H7 (cell line): ENCODE measurements at regions not wholly inside any gene's neighbourhood (a gene's known extent, or its start where the extent isn't known, plus 50 kb on each side); places are given as distances from the start of the nearest gene placed in this dataset.
"Not testable (repeated sequence)": the region's sequence is repeated elsewhere in the genome, so short reads cannot be mapped to it uniquely, and the experiment has no call there.

Source experiments
- DNase-seq: peaks from one replicate; pipeline ENCODE4 v3.0.0; 2012
- H3K27me3 ChIP-seq: 2 replicates; pipeline ENCODE4 v1.6.0; 2011; ENCODE audit warnings: mild to moderate bottlenecking, low read length; ENCODE audit not compliant: control insufficient read depth, insufficient read depth
- H3K36me3 ChIP-seq: replicated peaks from 2 replicates; pipeline ENCODE4 v1.5.1; 2011; ENCODE audit warnings: low read length; ENCODE audit not compliant: control insufficient read depth, insufficient read depth
- H3K4me3 ChIP-seq: 2 replicates; pipeline ENCODE4 v1.5.1; 2011; ENCODE audit warnings: low read depth, mild to moderate bottlenecking, control low read depth, low read length, moderate library complexity; ENCODE audit not compliant: insufficient read depth

DNA sequence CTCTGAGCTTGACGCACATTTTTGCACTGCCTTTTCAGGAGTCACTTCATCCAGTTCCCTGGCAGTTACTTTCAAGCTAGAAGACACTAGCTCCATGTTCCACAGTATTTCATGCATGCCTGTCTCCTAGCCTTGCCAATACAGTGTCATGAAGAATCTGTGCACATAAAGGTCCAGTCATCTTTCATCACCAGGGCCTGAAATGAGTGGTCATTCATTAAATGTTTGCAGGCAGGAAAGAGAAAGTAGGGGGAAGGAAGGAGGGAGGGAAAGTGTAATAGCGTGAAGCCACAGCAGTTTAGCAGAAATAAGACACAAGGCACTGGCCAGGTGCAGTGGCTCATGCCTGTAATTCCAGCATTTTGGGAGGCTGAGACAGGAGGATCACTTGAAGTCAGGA, 92.4 kb upstream of the COPS8 start:
- Histone ChIP-seq H3K4me3 (no peak overlapping the region), H3K36me3 (no peaks in the 10 kb centered on the region), H3K27me3 (no peaks in the 10 kb centered on the region)
- DNase-seq: no peak

DNA sequence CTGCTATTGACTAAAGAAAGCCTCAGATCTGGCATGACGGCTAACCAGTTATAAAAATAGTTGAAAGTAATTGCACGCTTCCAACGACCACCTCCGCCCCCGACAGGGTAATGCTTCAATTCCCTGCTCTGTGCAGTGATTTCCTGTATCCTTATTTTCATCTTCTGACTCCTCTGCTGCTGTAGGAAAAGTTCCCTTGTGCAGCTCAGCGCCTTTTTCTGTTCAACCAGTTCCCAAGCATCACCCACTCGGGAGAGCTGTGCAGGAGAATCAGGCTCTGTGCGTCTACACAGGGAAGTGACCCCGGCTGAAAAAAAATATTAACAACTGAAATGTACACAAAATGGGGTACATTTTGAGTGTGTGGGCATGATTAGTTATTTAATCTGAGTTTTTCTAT, 91.3 kb upstream of the COPS8 start:
- no peak overlapping the region for H3K4me3 ChIP-seq
- H3K27me3 ChIP-seq: no peaks in the 10 kb centered on the region
- no peaks in the 10 kb centered on the region for H3K36me3 ChIP-seq
- DNase-seq: no peak

DNA sequence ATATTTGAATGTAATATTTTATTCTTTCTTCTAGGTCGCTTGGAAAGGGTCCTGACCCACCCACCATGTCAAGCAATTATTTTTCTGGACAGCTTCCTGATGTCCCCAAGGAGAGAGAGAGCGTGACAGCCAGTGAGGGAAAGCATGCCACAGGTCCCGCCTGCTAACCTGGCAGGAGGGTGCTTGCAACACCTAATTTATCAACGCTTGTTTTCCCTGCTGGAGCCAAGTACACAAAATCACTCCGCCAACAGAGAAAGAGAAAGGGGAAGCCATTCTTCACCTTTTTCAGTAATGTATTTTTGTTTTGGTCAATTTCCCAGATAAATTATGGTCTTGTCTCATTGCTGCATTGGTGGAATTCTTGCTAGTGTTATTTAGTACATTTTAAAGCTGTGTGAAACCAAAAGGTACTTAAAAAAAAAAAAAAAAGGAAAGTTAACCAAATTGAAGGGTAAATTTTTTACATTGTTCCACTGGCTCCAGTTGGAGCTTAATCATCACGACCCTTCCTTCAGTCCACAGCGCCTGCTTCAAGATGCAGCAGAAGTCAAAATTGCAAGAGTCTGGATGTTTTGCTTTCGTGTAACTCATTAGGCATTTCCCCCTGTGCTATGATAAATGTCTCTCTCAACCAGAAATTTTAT, 88.5 kb upstream of the COPS8 start:
- Histone ChIP-seq H3K27me3 (no peaks in the 10 kb centered on the region), H3K4me3 (no peak overlapping the region), H3K36me3 (no peaks in the 10 kb centered on the region)
- no peak for DNase-seq

DNA sequence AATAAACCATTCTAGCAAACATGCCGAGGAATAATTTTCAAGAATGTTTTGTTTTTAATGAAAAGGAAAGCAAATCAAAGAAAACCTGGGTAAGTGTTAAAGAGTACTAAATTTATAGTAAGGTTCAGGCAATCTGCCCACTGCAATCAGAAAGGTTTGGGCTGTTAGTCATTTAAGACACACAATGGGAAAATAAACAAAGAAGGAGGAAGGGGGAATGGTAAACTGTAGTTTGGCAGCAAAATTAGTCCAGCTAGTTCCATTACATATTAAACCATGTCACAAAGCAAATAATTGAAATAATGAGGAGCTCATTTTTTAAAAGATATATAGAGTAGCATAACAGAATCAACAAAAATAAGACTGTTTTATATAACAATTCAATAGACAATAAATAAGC, 87.5 kb upstream of the COPS8 start:
- Histone ChIP-seq H3K27me3 (no peaks in the 10 kb centered on the region), H3K36me3 (no peaks in the 10 kb centered on the region), H3K4me3 (no peak overlapping the region)
- DNase-seq: no peak

DNA sequence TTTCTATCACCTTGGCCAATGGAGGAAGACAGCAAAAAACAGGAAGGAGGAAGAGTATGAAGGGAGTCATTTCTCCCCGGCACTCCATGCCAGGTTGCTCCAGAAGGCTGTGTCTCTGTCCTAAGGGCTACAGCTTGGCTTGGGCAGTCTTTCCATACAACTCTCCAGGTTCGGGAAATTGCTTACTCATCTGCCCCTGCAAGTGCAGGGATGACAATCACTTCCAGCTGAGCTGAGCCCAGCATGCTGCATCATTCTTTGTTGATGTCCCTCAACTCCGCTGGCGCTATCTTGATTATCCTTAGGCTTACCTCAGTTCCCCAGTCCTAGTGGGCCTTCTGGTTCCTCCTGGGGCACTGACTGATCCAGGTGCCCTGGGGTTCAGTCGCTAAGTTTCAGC, 86.9 kb upstream of the COPS8 start:
- H3K36me3 ChIP-seq: no peaks in the 10 kb centered on the region
- DNase-seq: peak; percentile 26
- no peak overlapping the region for H3K4me3 ChIP-seq
- H3K27me3 ChIP-seq: no peaks in the 10 kb centered on the region

DNA sequence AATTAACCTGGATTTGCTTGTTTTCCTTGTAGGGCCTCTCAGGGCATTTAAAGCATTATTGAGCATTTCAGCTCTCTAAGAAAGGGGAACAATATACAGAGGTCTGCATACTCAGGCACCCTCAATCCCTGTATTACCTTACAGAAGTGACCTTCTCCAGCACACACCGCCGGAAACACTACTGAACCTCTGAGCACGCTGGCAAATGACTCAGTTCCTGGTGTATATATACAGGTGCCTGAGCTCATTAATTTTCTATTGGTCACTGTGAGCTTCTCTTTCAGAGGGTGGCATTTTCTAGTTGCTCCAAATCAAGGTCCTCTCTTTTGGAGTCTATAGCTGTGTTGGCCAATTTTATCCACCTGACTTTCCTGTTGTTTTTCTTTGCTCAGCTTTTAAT, 85.2 kb upstream of the COPS8 start:
- no peaks in the 10 kb centered on the region for H3K36me3 ChIP-seq
- DNase-seq: no peak
- H3K4me3 ChIP-seq: no peak overlapping the region
- no peaks in the 10 kb centered on the region for H3K27me3 ChIP-seq

DNA sequence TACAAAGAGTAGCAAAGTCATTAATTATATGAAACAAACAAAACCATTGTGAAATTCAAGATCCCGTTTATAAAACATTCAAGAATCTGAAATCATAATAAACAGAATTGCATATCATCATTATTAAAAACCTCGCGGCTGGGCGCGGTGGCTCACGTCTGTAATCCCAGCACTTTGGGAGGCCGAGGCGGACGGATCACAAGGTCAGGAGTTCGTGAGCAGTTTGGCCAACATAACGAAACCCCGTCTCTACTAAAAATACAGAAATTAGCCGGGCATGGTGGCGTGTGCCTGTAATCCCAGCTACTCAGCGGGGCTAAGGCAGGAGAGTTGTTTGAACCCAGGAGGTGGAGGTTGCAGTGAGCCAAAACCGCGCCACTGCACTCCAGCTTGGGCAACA, 80.3 kb upstream of the COPS8 start:
- not testable (repeated sequence) for H3K27me3 ChIP-seq, H3K4me3 ChIP-seq, DNase-seq, H3K36me3 ChIP-seq

DNA sequence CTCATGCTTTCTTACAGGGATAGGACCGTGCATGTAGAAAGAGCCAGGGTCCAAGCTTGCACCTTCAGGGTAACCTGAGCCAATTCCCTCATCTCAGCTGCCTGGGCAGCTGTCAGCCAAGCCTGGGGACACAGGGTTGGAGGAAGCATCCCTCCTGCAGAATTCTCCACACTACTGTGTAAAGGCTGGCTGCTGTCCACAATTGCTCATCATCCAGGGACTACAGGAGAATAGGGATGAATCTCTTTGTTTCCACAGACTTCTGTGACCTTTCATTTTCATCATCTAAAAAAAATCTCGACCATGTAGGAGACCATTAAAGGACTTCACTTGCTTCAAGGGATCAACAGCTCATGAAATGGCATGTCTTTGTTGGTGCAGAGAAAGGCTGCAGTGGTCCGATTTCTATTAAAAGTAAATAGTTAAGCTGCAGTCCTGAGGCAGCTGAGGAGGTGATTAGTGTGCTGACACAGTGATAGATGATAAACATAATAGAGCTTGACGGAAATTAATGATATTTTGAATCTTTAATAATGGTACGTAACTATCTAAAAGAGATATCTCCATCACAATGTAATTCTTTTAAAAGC, 74.4 kb upstream of the COPS8 start:
- no peak for DNase-seq
- H3K4me3 ChIP-seq: no peak overlapping the region
- no peaks in the 10 kb centered on the region for H3K27me3 ChIP-seq
- H3K36me3 ChIP-seq: no peaks in the 10 kb centered on the region

DNA sequence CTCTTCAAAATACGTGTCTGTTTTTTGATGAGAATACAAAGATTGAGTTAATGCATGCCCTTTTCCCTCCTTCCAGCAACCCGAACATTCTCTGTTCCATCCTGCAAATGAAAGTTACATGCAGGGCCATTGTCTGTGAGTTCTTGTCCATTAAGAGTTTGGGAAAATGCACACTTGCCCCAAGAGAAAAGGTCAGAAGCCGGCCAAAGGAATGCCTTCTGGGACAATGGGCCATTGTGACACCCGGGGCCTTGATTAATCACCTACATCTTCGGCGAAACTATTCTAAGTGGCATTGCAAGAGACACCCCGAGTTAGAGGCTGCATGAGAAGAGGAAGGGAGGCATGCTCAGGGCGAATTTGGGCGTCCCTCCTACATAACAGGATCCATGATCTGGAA, 73.7 kb upstream of the COPS8 start:
- DNase-seq: no peak
- Histone ChIP-seq H3K36me3 (no peaks in the 10 kb centered on the region), H3K27me3 (no peaks in the 10 kb centered on the region), H3K4me3 (no peak overlapping the region)

DNA sequence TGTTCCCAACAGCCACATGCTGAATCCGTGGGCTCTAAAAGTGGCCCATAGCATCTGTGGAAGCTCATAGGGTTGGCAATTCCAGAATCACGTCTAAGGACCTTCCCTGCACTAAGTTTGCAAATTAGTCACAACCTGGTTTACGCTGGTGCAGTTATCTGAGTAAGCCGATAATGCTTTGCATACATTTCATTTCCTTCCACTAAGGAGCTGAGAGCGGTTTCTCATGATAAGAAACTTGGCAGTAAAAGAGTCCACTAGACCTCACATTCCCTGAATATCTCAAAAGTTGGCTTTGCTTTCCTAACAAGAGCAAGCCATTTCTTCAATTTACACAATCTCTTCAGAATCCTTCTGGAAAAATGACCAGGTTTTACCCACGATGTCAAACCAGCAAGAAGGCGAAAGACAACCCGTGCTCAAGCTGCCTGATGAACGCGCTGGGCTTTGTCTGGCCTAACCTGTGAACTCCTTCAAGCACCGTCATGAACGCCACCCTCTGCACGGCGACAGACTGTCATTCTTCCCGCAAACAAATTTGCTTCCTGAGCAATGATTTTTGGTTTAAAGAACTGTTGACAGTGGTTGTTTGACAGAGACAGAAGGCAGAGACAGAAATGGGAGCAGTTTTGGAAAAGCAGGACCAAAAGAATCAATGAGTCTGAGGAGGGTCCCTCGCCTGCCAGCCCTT, 73.0 kb upstream of the COPS8 start:
- Histone ChIP-seq H3K36me3 (no peaks in the 10 kb centered on the region), H3K27me3 (no peaks in the 10 kb centered on the region), H3K4me3 (no peak overlapping the region)
- DNase-seq: no peak

DNA sequence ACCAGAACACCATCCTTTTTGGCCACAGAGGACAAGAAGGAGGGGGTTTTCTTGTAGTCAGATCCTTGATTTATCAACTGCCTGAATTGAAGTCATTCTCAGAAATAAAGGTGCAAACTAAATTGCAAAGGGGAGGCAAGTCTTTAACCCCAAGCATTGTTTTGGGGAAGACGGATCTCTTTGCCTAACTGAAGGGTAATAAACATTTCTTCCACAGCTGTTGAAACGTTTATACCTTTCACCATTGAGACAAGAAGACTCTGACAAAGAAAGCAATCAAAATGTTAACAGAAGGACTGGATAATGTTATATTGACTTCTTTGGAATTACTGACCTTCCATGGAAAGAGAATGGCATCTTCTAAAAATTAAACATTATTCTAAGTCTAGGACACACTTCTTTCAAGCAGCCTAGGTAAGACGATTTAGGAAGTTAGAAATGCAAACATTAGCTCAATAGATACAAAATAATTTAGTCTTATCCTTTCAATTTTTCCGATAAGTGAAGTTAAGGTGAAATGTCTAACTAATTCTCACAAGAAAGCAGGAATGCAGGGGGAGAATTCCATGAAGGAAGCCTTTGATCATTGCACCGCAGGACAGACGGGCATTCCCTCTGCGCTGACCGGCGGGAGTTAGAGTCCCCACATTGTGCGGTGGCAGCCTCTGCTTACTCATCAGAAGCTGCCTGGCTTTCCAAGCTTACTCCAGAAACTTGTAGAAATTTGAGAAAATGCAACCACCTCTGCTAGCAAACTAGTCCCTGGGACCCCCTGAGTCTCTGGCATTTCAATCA, 69.4 kb upstream of the COPS8 start:
- Histone ChIP-seq H3K4me3 (no peak overlapping the region), H3K27me3 (no peaks in the 10 kb centered on the region)
- no peak for DNase-seq

DNA sequence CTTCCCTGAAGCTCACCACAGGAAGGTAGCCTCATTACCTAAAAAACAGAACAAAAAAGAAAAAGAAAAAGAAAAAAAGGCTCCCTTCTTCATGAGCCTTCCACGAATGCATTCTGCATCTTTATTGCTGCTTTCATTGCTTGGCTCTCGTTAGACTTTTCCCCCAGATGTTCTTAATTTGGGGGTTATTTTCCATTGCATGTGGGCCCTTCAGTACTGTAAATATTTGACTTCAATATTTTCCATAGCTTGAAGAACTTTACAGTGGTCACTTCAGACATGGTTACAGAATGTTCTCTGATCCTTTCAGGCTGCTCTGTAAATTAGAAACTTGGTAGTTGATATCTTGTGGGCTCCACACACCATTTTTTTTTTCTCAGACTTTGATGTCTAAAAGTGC, 65.6 kb upstream of the COPS8 start:
- no peak for DNase-seq

More for the DNA sequence above, 69.4 kb upstream of the COPS8 start:
- no peaks in the 10 kb centered on the region for H3K36me3 ChIP-seq

DNA sequence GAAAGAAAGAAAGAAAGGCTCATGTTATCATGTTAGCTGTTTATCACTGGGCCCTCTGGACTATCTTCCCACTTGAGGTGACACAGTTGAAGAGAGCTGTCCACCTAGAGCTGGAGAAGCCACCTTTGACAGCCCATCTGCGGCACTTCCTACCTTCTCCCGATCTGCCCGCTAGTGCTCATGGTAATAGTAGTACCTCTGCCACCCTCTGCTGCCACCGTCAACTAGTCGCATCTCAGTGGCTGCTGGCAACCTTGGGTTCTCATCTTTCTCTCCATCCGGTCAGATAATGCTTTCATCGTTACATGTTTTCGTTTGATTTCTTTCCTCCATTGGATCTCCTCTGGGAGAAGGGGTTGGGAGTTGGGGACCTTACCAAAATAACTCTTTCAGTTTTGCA, 63.2 kb upstream of the COPS8 start:
- Histone ChIP-seq H3K27me3 (no peaks in the 10 kb centered on the region), H3K36me3 (no peaks in the 10 kb centered on the region), H3K4me3 (no peak overlapping the region)
- DNase-seq: no peak

More for the DNA sequence above, 65.6 kb upstream of the COPS8 start:
- no peaks in the 10 kb centered on the region for H3K27me3 ChIP-seq
- no peaks in the 10 kb centered on the region for H3K36me3 ChIP-seq
- no peak overlapping the region for H3K4me3 ChIP-seq

DNA sequence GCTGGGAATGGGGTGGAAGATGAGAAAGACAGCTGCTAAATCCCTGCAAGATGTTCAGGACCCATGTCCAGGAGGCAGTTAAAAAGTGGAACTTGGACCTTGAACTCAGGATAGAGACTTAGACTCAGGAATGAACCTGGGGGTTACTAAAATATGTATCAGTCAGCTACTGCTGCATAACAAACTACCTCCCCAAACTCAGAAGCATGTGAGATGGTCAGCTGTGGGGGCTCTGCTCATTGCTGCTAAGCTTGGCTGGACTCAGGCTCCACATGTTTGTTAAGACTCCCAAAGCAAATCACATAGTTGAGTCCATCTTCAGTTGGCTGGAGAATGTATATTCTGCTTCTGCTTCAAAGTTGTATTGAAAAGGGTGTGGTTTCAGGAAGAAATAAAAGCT, 61.4 kb upstream of the COPS8 start:
- no peak for DNase-seq
- Histone ChIP-seq H3K4me3 (no peak overlapping the region), H3K27me3 (no peaks in the 10 kb centered on the region), H3K36me3 (no peaks in the 10 kb centered on the region)
